ENCODE measurements at regions not wholly inside any gene's neighbourhood (a gene's known extent, or its start where the extent isn't known, plus 50 kb on each side); places are given as distances from the start of the nearest gene placed in this dataset.

GRCh38 chr4:53907772-53908171, 156.6 kb downstream of the CHIC2 start:
- Histone ChIP-seq H3K79me2 (ENCODE audit: insufficient read depth, low read length) (no peaks in the 10 kb centered on the region), H3K27me3 (ENCODE audit: insufficient read depth, low read length) (peaks cover 11% of the 10 kb centered on the region; the same call in 1 of the 2 replicates), H2AFZ (ENCODE audit: low read depth, low read length, poor library complexity, severe bottlenecking) (no peak overlapping the region), H4K20me1 (ENCODE audit: insufficient read depth) (no peaks in the 10 kb centered on the region), H3K9ac (ENCODE audit: low read length) (no peak overlapping the region), H3K9me3 (ENCODE audit: control insufficient read depth in 1 of 2, insufficient read depth in 1 of 2, low read depth in 1 of 2, low read length in 2 of 2) (no peaks in the 10 kb centered on the region), H3K27ac (ENCODE audit: low read depth, low read length) (no peak overlapping the region), H3K4me1 (ENCODE audit: control insufficient read depth in 1 of 2, insufficient read depth in 2 of 2, low read length in 2 of 2) (peaks cover 2 to 7% of the 10 kb centered on the region in 2 experiments; a peak in 3 of 4 replicates), H3K4me3 (replicated peaks in 1 of 2; ENCODE audit: low read depth in 1 of 2, low read length in 2 of 2) (no peak overlapping the region), H3K9me2 (ENCODE audit: insufficient read depth) (no peaks in the 10 kb centered on the region), H3K4me2 (ENCODE audit: low read length) (no peak overlapping the region), H3K36me3 (ENCODE audit: control insufficient read depth in 1 of 2, insufficient read depth in 2 of 2, low read length in 2 of 2) (no peaks in the 10 kb centered on the region)
- BruUV-seq (replicated peaks): no TSS peak
- no peak for DNase-seq (ENCODE audit: low read depth, low spot score)
- CTCF ChIA-PET: interaction anchor here (1.4 to 4.6 kb wide), 7 partner anchors 22 to 325 kb away, joined by 3 to 34 read pairs (median 7); partner anchors contain the start of gene PDGFRA
- POLR2A ChIA-PET: no interaction called here
- no peak for ATAC-seq
- TF ChIP-seq TCF7L2 (IDR thresholded peaks at IDR 0.05; ENCODE audit: borderline replicate concordance, extremely low read depth, insufficient read depth, insufficient read length) (no peak), YY1 (IDR thresholded peaks at IDR 0.05; ENCODE audit: extremely low read depth, insufficient replicate concordance, low read depth, low read length) (no peak), JUND (IDR thresholded peaks at IDR 0.05) (no peak), EZH2 (IDR thresholded peaks at IDR 0.05) (no peak), FOSL1 (IDR thresholded peaks at IDR 0.05; ENCODE audit: low read depth) (no peak), SIN3A (IDR thresholded peaks at IDR 0.05; ENCODE audit: low read depth) (no peak), CEBPB (IDR thresholded peaks at IDR 0.05; ENCODE audit: low read depth) (no peak), ATF3 (IDR thresholded peaks at IDR 0.05) (no peak), POLR2AphosphoS5 (IDR thresholded peaks at IDR 0.05; ENCODE audit: low read depth, low read length) (no peak), ZBTB33 (IDR thresholded peaks at IDR 0.05; ENCODE audit: extremely low read depth, insufficient replicate concordance, low read length) (no peak), ZNF274 (IDR thresholded peaks at IDR 0.05; ENCODE audit: low read depth, low read length) (no peak), ELF1 (IDR thresholded peaks at IDR 0.05; ENCODE audit: borderline replicate concordance, low read depth) (no peak), MAX (IDR thresholded peaks at IDR 0.05) (no peak)
- RAD21 ChIA-PET (ENCODE audit: low non-redundant PET in 1 of 2, low total read pairs in 2 of 2, uncharacterized antibody in 2 of 2, unreplicated experiment in 2 of 2): interaction anchor here in 1 of 2 experiments (1.4 kb wide), 1 partner anchor 326 kb away, joined by 4 read pairs; no protein-coding TSS in a partner anchor
- intact Hi-C loops (cut with micrococcal nuclease): loop anchor here (1.0 to 5.0 kb wide), 5 partner anchors 311 to 890 kb away; no protein-coding TSS in a partner anchor

All from HCT116 (cell line).